ENCODE measurements at regions not wholly inside any gene's neighbourhood (a gene's known extent, or its start where the extent isn't known, plus 50 kb on each side); places are given as distances from the start of the nearest gene placed in this dataset.

GRCh38 chr5:124623265-124623664, 123.2 kb downstream of the ZNF608 start:
- DNase-seq (ENCODE audit: low read depth) = no peak
- no peak for TF ChIP-seq CTCF (IDR thresholded peaks at IDR 0.05; ENCODE audit: low read depth, low read length, missing control alignments)
- no peak overlapping the region for H3K4me3 ChIP-seq (ENCODE audit: low read depth, low read length)
- in situ Hi-C loops (cut with HindIII; ENCODE audit: low sequenced_read_pairs) = no loop called here

GRCh38 chr5:124622851-124623250, 123.6 kb downstream of the ZNF608 start:
- in situ Hi-C loops (cut with HindIII; ENCODE audit: low sequenced_read_pairs) = no loop called here
- H3K4me3 ChIP-seq (ENCODE audit: low read depth, low read length) = no peak overlapping the region
- DNase-seq (ENCODE audit: low read depth) = no peak
- no peak for TF ChIP-seq CTCF (IDR thresholded peaks at IDR 0.05; ENCODE audit: low read depth, low read length, missing control alignments)

GRCh38 chr5:124621279-124621678, 125.2 kb downstream of the ZNF608 start:
- DNase-seq (ENCODE audit: low read depth) = no peak
- TF ChIP-seq CTCF (IDR thresholded peaks at IDR 0.05; ENCODE audit: low read depth, low read length, missing control alignments) = no peak
- H3K4me3 ChIP-seq (ENCODE audit: low read depth, low read length) = no peak overlapping the region
- in situ Hi-C loops (cut with HindIII; ENCODE audit: low sequenced_read_pairs) = no loop called here

GRCh38 chr5:124620743-124621142, 125.7 kb downstream of the ZNF608 start:
- in situ Hi-C loops (cut with HindIII; ENCODE audit: low sequenced_read_pairs) = no loop called here
- H3K4me3 ChIP-seq (ENCODE audit: low read depth, low read length) = no peak overlapping the region
- no peak for TF ChIP-seq CTCF (IDR thresholded peaks at IDR 0.05; ENCODE audit: low read depth, low read length, missing control alignments)
- no peak for DNase-seq (ENCODE audit: low read depth)

- no peak overlapping the region for H3K4me3 ChIP-seq (ENCODE audit: low read depth, low read length)
- in situ Hi-C loops (cut with HindIII; ENCODE audit: low sequenced_read_pairs) = no loop called here
- DNase-seq (ENCODE audit: low read depth) = no peak
- no peak for TF ChIP-seq CTCF (IDR thresholded peaks at IDR 0.05; ENCODE audit: low read depth, low read length, missing control alignments)
Measured at GRCh38 chr5:124619121-124619520, 127.3 kb downstream of the ZNF608 start.

- H3K4me3 ChIP-seq (ENCODE audit: low read depth, low read length) = no peak overlapping the region
- no peak for DNase-seq (ENCODE audit: low read depth)
- in situ Hi-C loops (cut with HindIII; ENCODE audit: low sequenced_read_pairs) = no loop called here
- no peak for TF ChIP-seq CTCF (IDR thresholded peaks at IDR 0.05; ENCODE audit: low read depth, low read length, missing control alignments)
Measured at GRCh38 chr5:124617787-124618186, 128.7 kb downstream of the ZNF608 start.

GRCh38 chr5:124614836-124615385, 131.5 kb downstream of the ZNF608 start:
- DNase-seq (ENCODE audit: low read depth) = no peak
- no peak overlapping the region for H3K4me3 ChIP-seq (ENCODE audit: low read depth, low read length)
- TF ChIP-seq CTCF (IDR thresholded peaks at IDR 0.05; ENCODE audit: low read depth, low read length, missing control alignments) = no peak
- in situ Hi-C loops (cut with HindIII; ENCODE audit: low sequenced_read_pairs) = no loop called here
